ENCODE measurements at regions not wholly inside any gene's neighbourhood (a gene's known extent, or its start where the extent isn't known, plus 50 kb on each side); places are given as distances from the start of the nearest gene placed in this dataset.
"Not testable (repeated sequence)": the region's sequence is repeated elsewhere in the genome, so short reads cannot be mapped to it uniquely, and the experiment has no call there.

DNA sequence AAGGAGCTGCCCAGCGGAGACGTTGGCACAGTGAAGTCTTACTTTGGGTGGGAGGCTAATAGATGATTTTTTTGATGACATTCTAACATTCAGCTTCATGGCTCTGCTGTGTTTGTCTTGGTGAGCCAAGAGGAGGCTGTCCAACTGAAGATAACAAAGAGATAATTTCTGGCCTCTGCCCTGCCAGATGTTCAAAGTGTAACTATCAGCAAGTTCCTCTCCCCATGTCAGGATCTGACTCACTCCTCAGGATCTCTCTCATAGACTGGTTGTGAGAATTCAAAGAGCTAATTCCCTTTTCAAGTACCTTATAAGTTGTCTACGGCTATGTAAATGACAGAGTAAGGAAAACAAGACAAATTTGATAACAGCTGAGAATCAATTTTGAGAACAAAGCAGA is 1340.9 kb downstream of the XPNPEP1 start:
- DNase-seq, result no peak

DNA sequence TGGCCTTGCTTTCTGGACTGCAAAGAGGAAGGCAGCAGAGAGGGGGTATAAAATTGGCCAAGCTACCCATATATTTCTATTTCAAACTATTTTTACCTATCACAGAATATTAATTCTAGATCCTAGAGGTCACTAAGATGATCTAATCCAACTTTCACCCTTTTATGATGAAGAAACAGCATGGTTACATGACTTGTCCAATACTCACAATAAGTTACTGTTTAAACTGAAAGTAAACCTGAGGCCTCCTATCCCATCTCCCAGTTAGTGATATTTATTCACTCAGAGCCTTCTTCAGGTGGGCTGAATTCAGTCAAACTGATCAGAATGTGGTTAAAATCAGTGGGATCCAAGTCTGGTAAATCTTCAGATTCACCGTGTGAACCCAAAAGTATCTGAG is 1345.1 kb downstream of the XPNPEP1 start:
- no peak for DNase-seq

- no peak for DNase-seq
Observed at GRCh38 chr10:108574233-108574632, 1349.1 kb downstream of the XPNPEP1 start.

DNA sequence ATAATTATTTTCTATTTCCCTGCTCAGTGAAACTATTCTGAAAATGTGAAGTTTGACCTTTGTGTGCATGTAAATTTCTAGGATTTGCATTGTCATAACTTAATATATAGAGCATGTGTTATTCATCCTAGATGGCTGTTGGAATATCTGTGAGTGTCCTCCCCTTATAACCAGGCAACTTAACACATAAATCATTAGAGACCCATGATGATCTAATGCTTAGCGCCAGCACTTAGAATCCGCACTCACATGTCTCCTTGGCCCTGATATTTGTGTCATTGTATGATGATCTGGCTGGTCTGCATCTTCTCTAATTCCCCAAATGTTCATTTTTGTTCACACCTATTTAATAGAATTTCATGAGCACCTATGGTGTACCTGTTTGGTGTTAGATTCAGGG is 1354.5 kb downstream of the XPNPEP1 start:
- no peak for DNase-seq

DNA sequence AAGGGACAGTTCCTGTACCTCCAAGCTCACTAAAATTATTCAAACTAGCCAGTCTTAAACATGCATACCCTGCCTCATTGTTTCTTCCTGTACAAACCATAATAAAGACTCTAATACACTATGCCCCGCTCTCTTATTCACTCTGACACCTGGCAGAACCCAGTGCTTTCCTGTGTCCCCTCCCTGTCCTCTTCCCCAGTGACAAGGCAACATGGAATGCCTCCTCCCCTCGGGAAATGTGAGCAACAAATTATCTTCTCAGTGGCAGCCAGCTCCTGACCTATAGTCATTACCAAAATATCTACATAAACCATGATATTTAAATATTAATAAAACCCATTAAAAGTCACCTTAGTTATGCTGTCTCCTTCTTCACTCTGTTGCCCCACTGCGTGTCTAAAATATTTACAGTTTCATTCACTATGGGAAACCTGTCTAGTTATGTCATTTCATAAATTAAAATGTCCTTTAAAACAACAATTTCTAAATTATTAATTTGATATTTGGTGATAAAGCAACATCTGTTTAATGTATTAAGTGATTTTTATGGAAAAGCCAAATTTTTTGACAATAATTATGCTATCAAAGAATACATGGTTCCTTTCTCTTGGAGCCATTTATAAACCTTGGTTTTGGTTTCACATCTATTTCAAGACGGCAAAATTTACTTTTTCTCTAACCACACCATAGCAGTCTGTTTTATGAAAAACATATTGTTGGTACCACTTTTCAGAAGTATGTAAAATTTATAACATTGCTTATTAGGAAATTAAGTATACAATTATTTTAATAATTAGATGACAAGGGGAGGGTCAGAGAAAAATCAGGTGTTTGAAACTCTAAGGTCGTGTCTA is 1355.2 kb downstream of the XPNPEP1 start:
- no peak for DNase-seq

GRCh38 chr10:108566316-108567107 is 1356.8 kb downstream of the XPNPEP1 start:
- no peak for DNase-seq

- DNase-seq, result no peak
Observed at GRCh38 chr10:108562105-108562504, 1361.2 kb downstream of the XPNPEP1 start.

DNA sequence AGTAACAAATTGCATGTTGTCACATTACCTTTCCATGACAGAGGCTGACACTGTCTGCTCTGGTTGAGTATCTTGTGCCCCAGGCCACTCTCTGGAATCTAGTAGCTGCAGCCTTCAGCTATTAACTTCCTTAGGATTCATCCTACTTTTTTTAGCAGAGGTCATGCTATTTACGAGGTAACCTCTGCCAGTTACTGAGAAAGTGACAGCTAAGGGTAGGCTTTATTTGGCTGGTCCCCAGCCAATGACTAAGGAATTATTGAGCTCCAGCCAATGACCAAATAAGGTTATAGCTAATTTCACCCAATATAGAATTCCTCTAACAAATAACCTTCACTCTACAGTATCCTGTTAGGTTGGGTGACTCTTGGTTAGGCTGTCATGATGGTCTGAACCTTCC is 1361.7 kb downstream of the XPNPEP1 start:
- no peak for DNase-seq

DNA sequence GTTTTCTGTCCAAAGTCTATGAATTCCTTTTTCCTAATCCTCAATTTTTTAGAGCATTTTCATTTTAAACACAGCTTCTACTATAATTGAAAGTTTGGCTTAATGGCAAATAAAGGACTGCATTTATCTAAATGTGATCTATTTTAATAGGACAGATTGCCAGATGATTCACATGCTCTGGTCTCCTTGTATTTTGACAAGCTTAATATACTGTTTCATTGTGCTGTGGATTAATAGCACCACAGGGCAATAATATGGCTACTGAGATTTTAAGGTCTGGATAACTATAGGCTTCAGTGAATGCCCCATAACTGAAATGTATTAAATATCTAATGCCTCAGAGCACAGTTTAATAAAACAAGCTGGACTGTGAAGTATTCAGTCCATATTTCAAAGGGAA is 1362.8 kb downstream of the XPNPEP1 start:
- no peak for DNase-seq

- no peak for DNase-seq
Observed at GRCh38 chr10:108556186-108556585, 1367.1 kb downstream of the XPNPEP1 start.

DNA sequence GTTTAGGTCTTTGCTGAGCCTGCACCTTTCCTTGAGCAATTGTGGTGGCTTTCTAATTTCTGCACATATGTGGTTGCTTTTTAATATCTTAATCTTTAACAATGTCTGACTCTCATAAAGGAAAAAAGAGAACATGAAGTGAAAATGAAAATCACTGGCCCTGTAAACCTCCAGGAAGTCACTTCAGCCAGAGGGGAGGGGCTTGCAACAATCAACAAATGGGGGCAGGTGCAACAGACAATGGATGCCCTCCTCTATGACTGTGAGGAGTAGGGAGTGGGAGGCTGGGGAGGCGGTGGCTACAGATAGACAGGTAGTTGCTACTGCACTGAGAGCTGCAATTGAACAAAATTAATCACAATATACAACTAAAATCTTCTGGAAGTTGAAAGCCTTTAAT is 1377.4 kb downstream of the XPNPEP1 start:
- DNase-seq, result no peak

GRCh38 chr10:108544500-108545120 is 1378.7 kb downstream of the XPNPEP1 start:
- DNase-seq, result peak; percentile 50

GRCh38 chr10:108533551-108533950 is 1369.0 kb upstream of the SORCS1 start:
- not testable (repeated sequence) for DNase-seq

DNA sequence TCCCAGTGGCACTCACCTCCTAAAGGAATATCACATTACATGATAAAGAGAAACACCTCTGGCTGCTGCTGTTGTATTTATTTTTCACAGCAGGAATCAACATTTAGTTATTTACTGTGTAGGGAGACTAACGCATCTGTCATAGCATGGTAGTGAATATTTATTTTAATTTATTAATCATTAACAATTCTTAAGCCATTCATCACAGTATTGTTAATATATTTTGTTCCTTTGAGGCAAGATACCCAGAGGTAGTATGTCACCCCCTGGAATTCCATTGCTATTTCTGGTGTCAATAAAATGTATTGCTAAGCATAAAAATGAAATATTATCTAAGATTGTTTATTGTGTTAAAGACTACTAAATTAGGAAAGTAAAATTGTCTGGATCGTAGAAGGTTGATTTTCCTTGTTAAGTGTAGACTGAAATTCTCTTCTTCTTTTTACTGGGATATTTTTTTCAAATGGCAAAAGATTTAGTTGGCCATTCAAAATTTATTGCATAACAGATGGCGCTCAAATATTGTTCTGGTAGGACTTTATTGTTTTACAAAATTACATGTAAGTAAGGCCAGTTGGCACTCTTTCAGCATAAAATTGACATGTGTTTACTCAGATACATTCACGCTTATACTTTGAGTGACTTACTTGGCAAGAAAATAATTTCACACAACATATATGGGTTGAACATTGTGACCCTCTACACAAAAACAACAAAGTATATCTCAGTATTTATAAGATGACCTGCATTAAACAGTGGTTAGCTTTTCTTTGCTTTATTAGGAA is 1358.7 kb upstream of the SORCS1 start:
- DNase-seq, result no peak

GRCh38 chr10:108521827-108522492 is 1357.5 kb upstream of the SORCS1 start:
- DNase-seq, result no peak

- no peak for DNase-seq
Observed at GRCh38 chr10:108515821-108516220, 1351.3 kb upstream of the SORCS1 start.

DNA sequence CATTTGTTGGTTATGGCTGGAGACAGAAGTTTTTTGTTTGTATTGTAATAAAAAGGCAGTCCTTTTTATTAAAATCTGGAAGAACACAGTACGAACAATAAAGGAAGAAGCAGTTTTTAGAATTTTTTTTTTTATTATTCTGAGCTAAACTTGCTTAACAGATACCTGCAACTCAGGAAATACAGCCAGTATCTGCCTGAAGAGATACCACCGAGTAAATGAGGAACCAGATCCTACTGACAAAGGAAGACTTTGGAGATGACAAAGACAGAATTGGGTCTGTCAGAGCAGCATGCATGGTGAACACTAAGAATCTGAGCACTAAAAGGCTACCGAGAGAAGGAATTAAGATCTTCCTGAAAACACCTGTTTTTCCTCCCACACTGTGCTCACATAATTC is 1335.9 kb upstream of the SORCS1 start:
- no peak for DNase-seq

GRCh38 chr10:108496106-108496505 is 1331.6 kb upstream of the SORCS1 start:
- no peak for DNase-seq

DNA sequence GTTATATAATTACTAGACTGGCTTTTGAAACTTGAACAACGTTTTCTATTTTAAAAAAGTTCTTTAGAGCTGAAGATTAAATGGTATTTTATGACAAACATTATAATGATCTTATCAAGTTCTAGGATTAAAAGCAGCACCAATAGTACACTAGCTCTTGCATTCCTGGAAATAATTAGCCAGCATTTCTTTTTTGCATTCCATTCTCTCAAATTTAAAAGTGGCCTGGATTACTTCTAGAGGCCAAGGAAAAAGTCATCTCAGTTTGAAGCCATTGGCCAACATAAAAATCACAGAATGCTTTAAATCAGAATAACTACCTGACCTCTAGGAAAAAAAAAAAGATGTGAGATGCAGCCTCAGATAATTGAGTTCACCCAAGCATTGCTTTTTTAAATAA is 1326.4 kb upstream of the SORCS1 start:
- no peak for DNase-seq

- DNase-seq, result no peak
Observed at GRCh38 chr10:108471420-108471819, 1306.9 kb upstream of the SORCS1 start.

- no peak for DNase-seq
Observed at GRCh38 chr10:108469940-108470339, 1305.4 kb upstream of the SORCS1 start.
